ENCODE measurements at regions not wholly inside any gene's neighbourhood (a gene's known extent, or its start where the extent isn't known, plus 50 kb on each side); places are given as distances from the start of the nearest gene placed in this dataset.

GRCh38 chrX:39157006-39157405 is 355.7 kb downstream of the MID1IP1 start:
- no peaks in the 10 kb centered on the region for H3K9me3 Mint-ChIP-seq
- intact Hi-C loops (cut with micrococcal nuclease) = no loop called here
- no peak for ATAC-seq (ENCODE audit: low read depth)
- CTCF ChIA-PET = no interaction called here
- no peak overlapping the region for H3K4me3 Mint-ChIP-seq
- TF ChIP-seq CTCF (IDR thresholded peaks at IDR 0.05) = no peak
- DNase-seq = no peak
- H3K4me1 Mint-ChIP-seq = peaks cover 15% of the 10 kb centered on the region
- no peaks in the 10 kb centered on the region for H3K36me3 Mint-ChIP-seq (ENCODE audit: low read depth)
- POLR2A ChIA-PET = no interaction called here
- H3K27me3 Mint-ChIP-seq = no peaks in the 10 kb centered on the region
- no peak overlapping the region for H3K27ac Mint-ChIP-seq

- CTCF ChIA-PET = no interaction called here
Measured at GRCh38 chrX:39157796-39158195, 356.5 kb downstream of the MID1IP1 start.

GRCh38 chrX:39158801-39159657 is 357.8 kb downstream of the MID1IP1 start:
- H3K4me3 Mint-ChIP-seq = no peak overlapping the region
- peaks cover 23% of the 10 kb centered on the region for H3K4me1 Mint-ChIP-seq
- peaks cover 4% of the 10 kb centered on the region for H3K27me3 Mint-ChIP-seq
- no peaks in the 10 kb centered on the region for H3K36me3 Mint-ChIP-seq (ENCODE audit: low read depth)
- H3K9me3 Mint-ChIP-seq = no peaks in the 10 kb centered on the region
- no peak overlapping the region for H3K27ac Mint-ChIP-seq
- TF ChIP-seq CTCF (IDR thresholded peaks at IDR 0.05) = no peak
- DNase-seq (no peak), ATAC-seq (ENCODE audit: low read depth) (peak; percentile 45)
- intact Hi-C loops (cut with micrococcal nuclease) = no loop called here
- CTCF ChIA-PET = interaction anchor here (1.0 kb wide), 1 partner anchor 10 kb away, joined by 3 read pairs; no protein-coding TSS in a partner anchor
- POLR2A ChIA-PET = interaction anchor here (0.7 kb wide), 1 partner anchor 18 kb away, joined by 11 read pairs; no protein-coding TSS in a partner anchor

More at GRCh38 chrX:39157796-39158195, 356.5 kb downstream of the MID1IP1 start:
- intact Hi-C loops (cut with micrococcal nuclease) = no loop called here
- DNase-seq (no peak), ATAC-seq (ENCODE audit: low read depth) (no peak)
- Mint-ChIP-seq H3K4me1 (peaks cover 21% of the 10 kb centered on the region), H3K27ac (no peak overlapping the region), H3K27me3 (no peaks in the 10 kb centered on the region), H3K4me3 (no peak overlapping the region), H3K9me3 (no peaks in the 10 kb centered on the region), H3K36me3 (ENCODE audit: low read depth) (no peaks in the 10 kb centered on the region)
- POLR2A ChIA-PET = no interaction called here
- no peak for TF ChIP-seq CTCF (IDR thresholded peaks at IDR 0.05)

- H3K36me3 Mint-ChIP-seq (ENCODE audit: low read depth) = no peaks in the 10 kb centered on the region
- H3K9me3 Mint-ChIP-seq = no peaks in the 10 kb centered on the region
- H3K27ac Mint-ChIP-seq = no peak overlapping the region
- peaks cover 23% of the 10 kb centered on the region for H3K4me1 Mint-ChIP-seq
- DNase-seq = no peak
- no peak for TF ChIP-seq CTCF (IDR thresholded peaks at IDR 0.05)
- CTCF ChIA-PET = interaction anchor here (1.0 kb wide), 1 partner anchor 11 kb away, joined by 3 read pairs; no protein-coding TSS in a partner anchor
- ATAC-seq (ENCODE audit: low read depth) = no peak
- no peak overlapping the region for H3K4me3 Mint-ChIP-seq
- peaks cover 7% of the 10 kb centered on the region for H3K27me3 Mint-ChIP-seq
- POLR2A ChIA-PET = no interaction called here
- intact Hi-C loops (cut with micrococcal nuclease) = no loop called here
Measured at GRCh38 chrX:39159921-39160507, 358.8 kb downstream of the MID1IP1 start.

- TF ChIP-seq CTCF (IDR thresholded peaks at IDR 0.05) = no peak
- CTCF ChIA-PET = interaction anchor here (1.8 kb wide), 1 partner anchor 10 kb away, joined by 4 read pairs; no protein-coding TSS in a partner anchor
- H3K9me3 Mint-ChIP-seq = no peaks in the 10 kb centered on the region
- H3K27ac Mint-ChIP-seq = no peak overlapping the region
- intact Hi-C loops (cut with micrococcal nuclease) = no loop called here
- peaks cover 23% of the 10 kb centered on the region for H3K4me1 Mint-ChIP-seq
- H3K27me3 Mint-ChIP-seq = peaks cover 9% of the 10 kb centered on the region
- no peaks in the 10 kb centered on the region for H3K36me3 Mint-ChIP-seq (ENCODE audit: low read depth)
- H3K4me3 Mint-ChIP-seq = no peak overlapping the region
- DNase-seq (no peak), ATAC-seq (ENCODE audit: low read depth) (no peak)
- POLR2A ChIA-PET = no interaction called here
Measured at GRCh38 chrX:39161611-39162255, 360.5 kb downstream of the MID1IP1 start.
